Kidney (tissue), 13 donors: ENCODE measurements at regions not wholly inside any gene's neighbourhood (a gene's known extent, or its start where the extent isn't known, plus 50 kb on each side); places are given as distances from the start of the nearest gene placed in this dataset.

Experiments used
- DNase-seq, 5 donors: peaks; one replicate each; pipeline ENCODE4 v3.0.0-alpha.2; 2013 to 2020
- FAIRE-seq: peaks from 2 replicates; lab custom pipeline; 2012; peaks lifted over from hg19 to GRCh38; lab: Jason Lieb, UNC
- H3K27ac ChIP-seq, 2 donors: one replicate each; pipeline ENCODE4 v1.7.0; 2013; ENCODE audit warnings: low read depth in 2 of 2, low read length in 2 of 2, inconsistent platforms in 1 of 2
- H3K27me3 ChIP-seq: one replicate; pipeline ENCODE4 v1.7.1; 2013; ENCODE audit warnings: low read length, inconsistent platforms; ENCODE audit not compliant: control insufficient read depth, insufficient read depth
- H3K36me3 ChIP-seq, 3 donors: one replicate each; pipeline versions ENCODE4 v1.7.0 to v1.7.1; 2013; ENCODE audit warnings: low read length in 3 of 3, control low read depth in 1 of 3, inconsistent platforms in 1 of 3; ENCODE audit not compliant: insufficient read depth in 3 of 3, control insufficient read depth in 2 of 3
- H3K4me1 ChIP-seq, 3 donors: one replicate each; pipeline versions ENCODE4 v1.7.0 to v1.7.1; 2013; ENCODE audit warnings: low read length in 3 of 3, inconsistent platforms in 1 of 3, low read depth in 1 of 3; ENCODE audit not compliant: control insufficient read depth in 2 of 3, insufficient read depth in 2 of 3
- H3K4me3 ChIP-seq, 3 donors: one replicate each; pipeline versions ENCODE4 v1.7.0 to v1.8.1; 2013; ENCODE audit warnings: low read length in 3 of 3, control low read depth in 1 of 3, inconsistent platforms in 1 of 3
- H3K9ac ChIP-seq, 3 donors: one replicate each; pipeline versions ENCODE4 v1.7.0 to v1.7.1; 2013; ENCODE audit warnings: low read length in 3 of 3, control low read depth in 1 of 3, inconsistent platforms in 1 of 3
- H3K9me3 ChIP-seq, 3 donors: one replicate each; pipeline versions ENCODE4 v1.7.0 to v1.7.1; 2013; ENCODE audit warnings: low read length in 3 of 3, control low read depth in 1 of 3, inconsistent platforms in 1 of 3; ENCODE audit not compliant: control insufficient read depth in 2 of 3, insufficient read depth in 1 of 3
- CTCF ChIP-seq: IDR thresholded peaks from 3 replicates; pipeline ENCODE4 v1.5.1; 2012; ENCODE audit warnings: mild to moderate bottlenecking, moderate library complexity, borderline replicate concordance; ENCODE audit not compliant: insufficient read depth; ENCODE audit errors: extremely low read depth
- intact Hi-C: fragments of 100-400 bp; cut with DNase I; formaldehyde crosslinking; loops from one replicate; pipeline ENCODE4 v1.11.1; 2022
- donor health status: control.
- donor health status: control.
- donor health status: control.
- donor health status: control.
- donor health status: control.
- donor health status: DM: yes; HTN: yes; CAD: no.
- donor health status: Normal renal cell carcinoma (clear cell type).

GRCh38 chr3:110895054-110895453, 176.6 kb upstream of the NECTIN3 start:
- Histone ChIP-seq H3K36me3 (no peaks in the 10 kb centered on the region), H3K4me3 (no peak overlapping the region), H3K27ac (no peak overlapping the region), H3K4me1 (no peaks in the 10 kb centered on the region), H3K9me3 (no peaks in the 10 kb centered on the region), H3K27me3 (no peaks in the 10 kb centered on the region), H3K9ac (no peak overlapping the region)
- TF ChIP-seq CTCF = no peak
- FAIRE-seq = no peak
- DNase-seq = no peak
- intact Hi-C loops = no loop called here

GRCh38 chr3:110897046-110897445, 174.6 kb upstream of the NECTIN3 start:
- Histone ChIP-seq H3K36me3 (no peaks in the 10 kb centered on the region), H3K4me3 (no peak overlapping the region), H3K27me3 (no peaks in the 10 kb centered on the region), H3K9me3 (no peaks in the 10 kb centered on the region), H3K27ac (no peak overlapping the region), H3K4me1 (no peaks in the 10 kb centered on the region), H3K9ac (no peak overlapping the region)
- FAIRE-seq (no peak), DNase-seq (no peak)
- no peak for TF ChIP-seq CTCF
- intact Hi-C loops = no loop called here

GRCh38 chr3:110900576-110900975, 171.0 kb upstream of the NECTIN3 start:
- intact Hi-C loops = no loop called here
- no peak for TF ChIP-seq CTCF
- FAIRE-seq = no peak

GRCh38 chr3:110901536-110901935, 170.1 kb upstream of the NECTIN3 start:
- Histone ChIP-seq H3K27me3 (no peaks in the 10 kb centered on the region), H3K27ac (no peak overlapping the region), H3K4me1 (no peaks in the 10 kb centered on the region), H3K4me3 (no peak overlapping the region), H3K9me3 (no peaks in the 10 kb centered on the region), H3K9ac (no peak overlapping the region), H3K36me3 (no peaks in the 10 kb centered on the region)
- no peak for TF ChIP-seq CTCF
- intact Hi-C loops = no loop called here
- DNase-seq (no peak), FAIRE-seq (no peak)

More at GRCh38 chr3:110900576-110900975, 171.0 kb upstream of the NECTIN3 start:
- no peak for DNase-seq
- no peaks in the 10 kb centered on the region for H3K36me3 ChIP-seq
- H3K4me1 ChIP-seq = no peaks in the 10 kb centered on the region
- H3K27ac ChIP-seq = no peak overlapping the region
- no peaks in the 10 kb centered on the region for H3K9me3 ChIP-seq
- H3K4me3 ChIP-seq = no peak overlapping the region
- H3K27me3 ChIP-seq = no peaks in the 10 kb centered on the region
- H3K9ac ChIP-seq = no peak overlapping the region
